GM12891 (cell line): ENCODE measurements at regions not wholly inside any gene's neighbourhood (a gene's known extent, or its start where the extent isn't known, plus 50 kb on each side); places are given as distances from the start of the nearest gene placed in this dataset.
"Not testable (repeated sequence)": the region's sequence is repeated elsewhere in the genome, so short reads cannot be mapped to it uniquely, and the experiment has no call there.

Source experiments
- DNase-seq: peaks from one replicate; pipeline ENCODE4 v3.0.0; 2011; ENCODE audit warnings: low spot score; ENCODE audit not compliant: insufficient read length
- FAIRE-seq: peaks from 2 replicates; lab custom pipeline; 2011; peaks lifted over from hg19 to GRCh38; lab: Jason Lieb, UNC
- PAX5 ChIP-seq: IDR thresholded peaks from 2 replicates; pipeline ENCODE4 v1.6.1; 2011; ENCODE audit warnings: low read length, moderate library complexity, mild to moderate bottlenecking; ENCODE audit not compliant: insufficient read depth, severe bottlenecking
- POLR2A ChIP-seq: IDR thresholded peaks from 2 replicates; pipeline ENCODE4 v1.6.1; 2011; ENCODE audit warnings: low read depth, low read length, control low read depth
- POLR2AphosphoS5 ChIP-seq: IDR thresholded peaks from 2 replicates; pipeline ENCODE4 v1.6.1; 2011; ENCODE audit warnings: low read depth, low read length, control low read depth
- POU2F2 ChIP-seq: IDR thresholded peaks from 2 replicates; pipeline ENCODE4 v1.6.1; 2011; ENCODE audit warnings: low read depth, mild to moderate bottlenecking, control low read depth, low read length, moderate library complexity
- SPI1 ChIP-seq: IDR thresholded peaks from 2 replicates; pipeline ENCODE4 v1.6.1; 2011; ENCODE audit warnings: low read depth, low read length, control low read depth
- TAF1 ChIP-seq: IDR thresholded peaks from 2 replicates; pipeline ENCODE4 v1.6.1; 2011; ENCODE audit warnings: low read depth, low read length, control low read depth

GRCh38 chr2:66173645-66174044 is 261.3 kb upstream of the MEIS1 start:
- FAIRE-seq (no peak), DNase-seq (no peak)
- TF ChIP-seq POLR2AphosphoS5 (no peak), PAX5 (no peak), POU2F2 (no peak), POLR2A (no peak)

GRCh38 chr2:66171530-66171929 is 263.4 kb upstream of the MEIS1 start:
- TF ChIP-seq POLR2AphosphoS5 (no peak), POU2F2 (no peak), SPI1 (no peak)
- no peak for FAIRE-seq
- no peak for DNase-seq

GRCh38 chr2:66170744-66171330 is 264.1 kb upstream of the MEIS1 start:
- DNase-seq: no peak
- TF ChIP-seq PAX5 (no peak), POLR2A (no peak)
- FAIRE-seq: no peak

- TF ChIP-seq POLR2A (no peak), POLR2AphosphoS5 (no peak), PAX5 (no peak), TAF1 (no peak), POU2F2 (no peak), SPI1 (no peak)
- DNase-seq: no peak
- FAIRE-seq: no peak
Measured at GRCh38 chr2:66169076-66169475, 265.8 kb upstream of the MEIS1 start.

- DNase-seq: no peak
- FAIRE-seq: no peak
- no peak for TF ChIP-seq TAF1
- no peak for TF ChIP-seq POLR2AphosphoS5
- TF ChIP-seq PAX5: no peak
- TF ChIP-seq POLR2A: no peak
- TF ChIP-seq SPI1: no peak
- TF ChIP-seq POU2F2: no peak
Measured at GRCh38 chr2:66164470-66164869, 270.5 kb upstream of the MEIS1 start.

- FAIRE-seq: no peak
- TF ChIP-seq POLR2AphosphoS5 (no peak), TAF1 (no peak), PAX5 (no peak), SPI1 (no peak), POLR2A (no peak), POU2F2 (no peak)
- DNase-seq: no peak
Measured at GRCh38 chr2:66156171-66156570, 278.8 kb upstream of the MEIS1 start.

- no peak for DNase-seq
- no peak for TF ChIP-seq POLR2AphosphoS5
- TF ChIP-seq POU2F2: no peak
- no peak for TF ChIP-seq PAX5
- TF ChIP-seq SPI1: no peak
- TF ChIP-seq POLR2A: no peak
- no peak for TF ChIP-seq TAF1
- no peak for FAIRE-seq
Measured at GRCh38 chr2:66153941-66154340, 281.0 kb upstream of the MEIS1 start.

GRCh38 chr2:66145490-66145889 is 289.4 kb upstream of the MEIS1 start:
- TF ChIP-seq TAF1 (no peak), SPI1 (no peak), POLR2AphosphoS5 (no peak), PAX5 (no peak)
- no peak for FAIRE-seq

GRCh38 chr2:66144324-66144723 is 290.6 kb upstream of the MEIS1 start:
- FAIRE-seq, DNase-seq: not testable (repeated sequence)

More at GRCh38 chr2:66145490-66145889, 289.4 kb upstream of the MEIS1 start:
- DNase-seq: no peak

GRCh38 chr2:66137606-66138130 is 297.3 kb upstream of the MEIS1 start:
- no peak for FAIRE-seq
- TF ChIP-seq POLR2A: no peak
- TF ChIP-seq POU2F2: no peak
- no peak for TF ChIP-seq SPI1
- no peak for TF ChIP-seq PAX5
- no peak for TF ChIP-seq TAF1
- no peak for TF ChIP-seq POLR2AphosphoS5
- DNase-seq: no peak
